ENCODE measurements at regions not wholly inside any gene's neighbourhood (a gene's known extent, or its start where the extent isn't known, plus 50 kb on each side); places are given as distances from the start of the nearest gene placed in this dataset.

- no peak overlapping the region for H3K27ac ChIP-seq
These were observed 317.4 kb upstream of the UBE2E2 start for GRCh38 chr3:22885574-22886341.

GRCh38 chr3:22886439-22887068 is 316.6 kb upstream of the UBE2E2 start:
- Histone ChIP-seq H3K27ac (no peak overlapping the region), H3K36me3 (no peaks in the 10 kb centered on the region), H3K4me3 (no peak overlapping the region), H3K9me3 (no peaks in the 10 kb centered on the region), H3K4me1 (peaks cover 0 to 14% (median 0%) of the 10 kb centered on the region in 3 donors), H3K27me3 (no peaks in the 10 kb centered on the region)
- 27 to 37% methylated on average over 2 to 3 of the region's 4 CpGs for WGBS, 2 donors (ENCODE audit: low coverage in 1 of 2)
- TF ChIP-seq EP300 (IDR thresholded peaks at IDR 0.05), result no peak
- TF ChIP-seq, protein P1, sequence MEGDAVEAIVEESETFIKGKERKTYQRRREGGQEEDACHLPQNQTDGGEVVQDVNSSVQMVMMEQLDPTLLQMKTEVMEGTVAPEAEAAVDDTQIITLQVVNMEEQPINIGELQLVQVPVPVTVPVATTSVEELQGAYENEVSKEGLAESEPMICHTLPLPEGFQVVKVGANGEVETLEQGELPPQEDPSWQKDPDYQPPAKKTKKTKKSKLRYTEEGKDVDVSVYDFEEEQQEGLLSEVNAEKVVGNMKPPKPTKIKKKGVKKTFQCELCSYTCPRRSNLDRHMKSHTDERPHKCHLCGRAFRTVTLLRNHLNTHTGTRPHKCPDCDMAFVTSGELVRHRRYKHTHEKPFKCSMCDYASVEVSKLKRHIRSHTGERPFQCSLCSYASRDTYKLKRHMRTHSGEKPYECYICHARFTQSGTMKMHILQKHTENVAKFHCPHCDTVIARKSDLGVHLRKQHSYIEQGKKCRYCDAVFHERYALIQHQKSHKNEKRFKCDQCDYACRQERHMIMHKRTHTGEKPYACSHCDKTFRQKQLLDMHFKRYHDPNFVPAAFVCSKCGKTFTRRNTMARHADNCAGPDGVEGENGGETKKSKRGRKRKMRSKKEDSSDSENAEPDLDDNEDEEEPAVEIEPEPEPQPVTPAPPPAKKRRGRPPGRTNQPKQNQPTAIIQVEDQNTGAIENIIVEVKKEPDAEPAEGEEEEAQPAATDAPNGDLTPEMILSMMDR (IDR thresholded peaks at IDR 0.05), result no peak
- no peak for TF ChIP-seq POLR2A (IDR thresholded peaks at IDR 0.05)
- peak; percentile 51 for ATAC-seq

More at GRCh38 chr3:22885574-22886341, 317.4 kb upstream of the UBE2E2 start:
- Histone ChIP-seq H3K9me3 (no peaks in the 10 kb centered on the region), H3K4me3 (no peak overlapping the region), H3K4me1 (peaks cover 0 to 14% (median 0%) of the 10 kb centered on the region in 3 donors), H3K36me3 (no peaks in the 10 kb centered on the region), H3K27me3 (no peaks in the 10 kb centered on the region)
- TF ChIP-seq POLR2AphosphoS5 (IDR thresholded peaks at IDR 0.05), result no peak
- TF ChIP-seq, protein P1 (IDR thresholded peaks at IDR 0.05), result no peak
- no peak for TF ChIP-seq POLR2A (IDR thresholded peaks at IDR 0.05)
- TF ChIP-seq EP300 (IDR thresholded peaks at IDR 0.05), result no peak
- no peak for ATAC-seq
- 74 to 89% methylated on average over 5 to 6 of the region's 6 CpGs for WGBS, 2 donors (ENCODE audit: low coverage in 1 of 2)

- no peak for ATAC-seq
- H3K9me3 ChIP-seq, result no peaks in the 10 kb centered on the region
- no peaks in the 10 kb centered on the region for H3K27me3 ChIP-seq
- peaks cover 0 to 14% (median 0%) of the 10 kb centered on the region in 3 donors for H3K4me1 ChIP-seq
- no peak for TF ChIP-seq POLR2AphosphoS5 (IDR thresholded peaks at IDR 0.05)
- TF ChIP-seq, protein P1 (IDR thresholded peaks at IDR 0.05), result peak; percentile 18 to 50 (median 28)
- H3K36me3 ChIP-seq, result no peaks in the 10 kb centered on the region
- H3K27ac ChIP-seq, result no peak overlapping the region
- no peak overlapping the region for H3K4me3 ChIP-seq
- WGBS, 2 donors (ENCODE audit: low coverage in 1 of 2), result 32 to 76% methylated on average over 2 of the region's 2 CpGs
These were observed 315.3 kb upstream of the UBE2E2 start for GRCh38 chr3:22887664-22888291.

GRCh38 chr3:22893101-22893500 is 310.0 kb upstream of the UBE2E2 start:
- Histone ChIP-seq H3K4me3 (no peak overlapping the region), H3K9me3 (no peaks in the 10 kb centered on the region), H3K36me3 (no peaks in the 10 kb centered on the region), H3K27ac (no peak overlapping the region), H3K4me1 (peaks cover 0 to 24% (median 3%) of the 10 kb centered on the region in 3 donors), H3K27me3 (no peaks in the 10 kb centered on the region)
- ATAC-seq, result no peak
- TF ChIP-seq POLR2AphosphoS5 (IDR thresholded peaks at IDR 0.05) (no peak), EP300 (IDR thresholded peaks at IDR 0.05) (no peak), POLR2A (IDR thresholded peaks at IDR 0.05) (no peak)
- TF ChIP-seq, protein P1 (IDR thresholded peaks at IDR 0.05), result no peak
- 27 to 33% methylated on average over 1 to 2 of the region's 2 CpGs for WGBS, 2 donors (ENCODE audit: low coverage in 1 of 2)

All from gastroesophageal sphincter (tissue), 4 donors.